Aorta (tissue), 5 donors: ENCODE measurements at regions not wholly inside any gene's neighbourhood (a gene's known extent, or its start where the extent isn't known, plus 50 kb on each side); places are given as distances from the start of the nearest gene placed in this dataset.

Source experiments
- ATAC-seq: fragments of 200-7000 bp; cut with Tn5 transposase; one replicate; pipeline ENCODE4 v1.9.1; 2022; ENCODE audit warnings: moderate library complexity; ENCODE audit not compliant: low FRiP score
- DNase-seq, 2 donors: peaks; one replicate each; pipeline ENCODE4 v3.0.0-alpha.2; 2020
- H3K27ac ChIP-seq, 2 donors: one replicate each; pipeline ENCODE4 v1.5.1; 2013; ENCODE audit warnings: low read length in 2 of 2, mild to moderate bottlenecking in 2 of 2, moderate library complexity in 2 of 2, control low read depth in 1 of 2, inconsistent platforms in 1 of 2, low read depth in 1 of 2
- H3K27me3 ChIP-seq, 2 donors: one replicate each; pipeline ENCODE4 v1.6.1; 2013; ENCODE audit warnings: control low read depth in 1 of 2, low read length in 1 of 2, mild to moderate bottlenecking in 1 of 2, moderate library complexity in 1 of 2; ENCODE audit not compliant: insufficient read depth in 2 of 2, control insufficient read depth in 1 of 2
- H3K36me3 ChIP-seq, 2 donors: one replicate each; pipeline ENCODE4 v1.6.1; 2013; ENCODE audit warnings: control low read depth in 1 of 2, low read length in 1 of 2, mild to moderate bottlenecking in 1 of 2; ENCODE audit not compliant: insufficient read depth in 2 of 2, control insufficient read depth in 1 of 2
- H3K4me1 ChIP-seq, 2 donors: one replicate each; pipeline ENCODE4 v1.6.1; 2013; ENCODE audit warnings: low read length in 2 of 2, control low read depth in 1 of 2, mild to moderate bottlenecking in 1 of 2, moderate library complexity in 1 of 2; ENCODE audit not compliant: insufficient read depth in 2 of 2, control insufficient read depth in 1 of 2
- H3K4me3 ChIP-seq, 2 donors: one replicate each; pipeline ENCODE4 v1.5.1; 2013; ENCODE audit warnings: low read length in 2 of 2, control low read depth in 1 of 2, mild to moderate bottlenecking in 1 of 2
- H3K9me3 ChIP-seq: one replicate; pipeline ENCODE4 v1.6.1; 2013; ENCODE audit warnings: mild to moderate bottlenecking, low read length; ENCODE audit not compliant: control insufficient read depth
- WGBS, 2 donors: extraction: QIAGEN DNeasy Blood & Tissue Kit; methylation state at CpG; one replicate each; pipeline ENCODE4 v1.1.7; 2013; 5-methylcytosine and 5-hydroxymethylcytosine counted together
- intact Hi-C, 2 donors: fragments of 100-400 bp; cut with DNase I; formaldehyde crosslinking; loops; one replicate each; pipeline versions ENCODE4 v1.14.2 to v1.15.0; 2022
- donor health status: healthy with polysubstance abuse.
- donor health status: Bipolar disorder and iron deficiency.
- donor health status: DM: no; HTN: no; CAD: no.
- donor health status: DM: no; HTN: no; CAD: no.
- donor health status: DM: yes; HTN: yes; CAD: no.

GRCh38 chr9:31355965-31356364 is 1028.5 kb upstream of the ACO1 start:
- ATAC-seq: no peak
- Histone ChIP-seq H3K27ac (no peak overlapping the region), H3K36me3 (no peaks in the 10 kb centered on the region), H3K27me3 (no peaks in the 10 kb centered on the region), H3K4me3 (no peak overlapping the region), H3K4me1 (no peaks in the 10 kb centered on the region), H3K9me3 (no peaks in the 10 kb centered on the region)
- no peak for DNase-seq
- intact Hi-C loops: no loop called here

DNA sequence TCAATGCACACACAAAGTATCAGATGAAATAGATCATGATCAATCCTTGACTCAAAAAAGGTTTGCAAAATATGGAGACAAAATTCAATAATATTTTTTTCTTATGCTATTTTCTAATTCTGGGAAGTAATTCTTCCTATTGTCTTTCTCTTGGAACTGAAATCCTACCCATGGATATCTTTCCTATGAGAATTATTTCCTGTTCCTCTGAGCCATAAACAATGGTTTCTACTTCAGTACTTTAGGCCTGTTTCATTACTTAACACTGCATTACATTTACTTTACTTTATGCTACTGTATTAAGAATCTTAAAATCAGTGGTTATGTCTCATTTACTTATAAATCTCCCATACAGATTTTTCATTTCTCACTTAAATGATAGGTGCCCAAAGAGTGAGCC is 1025.4 kb upstream of the ACO1 start:
- Histone ChIP-seq H3K4me3 (no peak overlapping the region), H3K9me3 (no peaks in the 10 kb centered on the region), H3K36me3 (no peaks in the 10 kb centered on the region), H3K27me3 (no peaks in the 10 kb centered on the region), H3K27ac (no peak overlapping the region), H3K4me1 (no peaks in the 10 kb centered on the region)
- intact Hi-C loops: no loop called here
- DNase-seq (no peak), ATAC-seq (no peak)

- no peaks in the 10 kb centered on the region for H3K9me3 ChIP-seq
- 75 to 77% methylated on average over 5 of the region's 5 CpGs for WGBS, 2 donors
- no peaks in the 10 kb centered on the region for H3K36me3 ChIP-seq
- ATAC-seq (no peak), DNase-seq (no peak)
- no peak overlapping the region for H3K27ac ChIP-seq
- intact Hi-C loops: no loop called here
- no peaks in the 10 kb centered on the region for H3K4me1 ChIP-seq
- no peaks in the 10 kb centered on the region for H3K27me3 ChIP-seq
- no peak overlapping the region for H3K4me3 ChIP-seq
Measured at GRCh38 chr9:31364171-31364570, 1020.3 kb upstream of the ACO1 start.

DNA sequence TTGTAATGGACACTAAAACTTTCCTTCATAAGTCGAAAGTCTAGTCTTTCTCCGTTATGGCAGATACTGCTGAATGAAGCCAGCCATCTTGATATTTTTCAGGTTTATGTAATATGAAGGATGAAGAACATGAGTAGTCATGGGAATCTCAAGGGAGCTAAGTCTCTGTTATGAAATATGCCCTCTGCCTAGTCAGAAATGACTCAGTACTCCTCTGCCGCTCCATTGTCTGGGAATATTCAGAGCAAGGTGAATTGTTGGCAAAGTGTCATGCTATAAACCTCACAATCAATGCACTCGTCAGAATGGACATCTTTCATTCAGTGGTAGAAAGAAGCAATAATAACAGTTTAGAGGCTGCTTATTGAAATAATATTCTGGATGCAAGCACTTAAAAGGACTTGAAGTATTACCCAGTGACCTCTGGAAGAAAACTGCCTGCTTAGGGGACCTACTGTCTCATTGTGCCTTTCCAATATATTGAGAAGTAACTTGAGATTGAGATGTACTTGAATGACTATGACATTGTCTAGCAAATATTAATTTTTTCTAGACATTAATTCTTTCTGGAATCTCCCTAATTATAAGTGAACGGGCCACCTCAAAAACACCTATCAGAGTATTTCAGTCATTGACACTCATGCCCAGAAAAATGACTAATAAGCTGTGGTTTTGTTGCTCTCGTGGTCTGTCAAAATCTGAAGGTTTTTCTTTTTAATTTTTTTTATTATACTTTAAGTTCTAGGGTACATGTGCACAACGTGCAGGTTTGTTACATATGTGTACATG is 1011.5 kb upstream of the ACO1 start:
- no peaks in the 10 kb centered on the region for H3K27me3 ChIP-seq
- H3K27ac ChIP-seq: no peak overlapping the region
- no peaks in the 10 kb centered on the region for H3K4me1 ChIP-seq
- no peaks in the 10 kb centered on the region for H3K36me3 ChIP-seq
- 84 to 88% methylated on average over 7 of the region's 7 CpGs for WGBS, 2 donors
- H3K9me3 ChIP-seq: no peaks in the 10 kb centered on the region
- no peak for DNase-seq
- no peak overlapping the region for H3K4me3 ChIP-seq
- no peak for ATAC-seq
- intact Hi-C loops: no loop called here

DNA sequence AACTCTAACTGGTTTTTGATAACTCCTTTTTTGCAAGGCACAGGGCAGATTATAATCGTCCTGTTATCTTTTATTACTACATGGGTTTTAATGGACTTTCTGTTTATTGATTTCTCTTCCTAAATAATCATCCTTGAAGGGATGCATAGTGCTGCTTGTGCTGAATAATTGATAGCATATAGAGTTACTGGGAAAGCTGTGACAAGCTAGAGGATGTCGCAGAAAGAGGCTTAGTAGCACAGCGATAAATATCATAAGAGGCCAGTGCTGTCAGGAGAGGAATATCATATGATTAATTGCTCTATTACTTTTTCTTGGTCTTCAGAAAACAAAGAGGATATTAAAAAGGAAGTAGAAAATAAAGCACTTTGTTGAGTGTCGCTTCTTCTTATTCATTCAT is 1007.1 kb upstream of the ACO1 start:
- Histone ChIP-seq H3K36me3 (no peaks in the 10 kb centered on the region), H3K4me1 (no peaks in the 10 kb centered on the region), H3K4me3 (no peak overlapping the region), H3K9me3 (no peaks in the 10 kb centered on the region), H3K27ac (no peak overlapping the region), H3K27me3 (no peaks in the 10 kb centered on the region)
- ATAC-seq: no peak
- WGBS, 2 donors: 75 to 80% methylated on average over 4 of the region's 4 CpGs
- no peak for DNase-seq
- intact Hi-C loops: no loop called here

DNA sequence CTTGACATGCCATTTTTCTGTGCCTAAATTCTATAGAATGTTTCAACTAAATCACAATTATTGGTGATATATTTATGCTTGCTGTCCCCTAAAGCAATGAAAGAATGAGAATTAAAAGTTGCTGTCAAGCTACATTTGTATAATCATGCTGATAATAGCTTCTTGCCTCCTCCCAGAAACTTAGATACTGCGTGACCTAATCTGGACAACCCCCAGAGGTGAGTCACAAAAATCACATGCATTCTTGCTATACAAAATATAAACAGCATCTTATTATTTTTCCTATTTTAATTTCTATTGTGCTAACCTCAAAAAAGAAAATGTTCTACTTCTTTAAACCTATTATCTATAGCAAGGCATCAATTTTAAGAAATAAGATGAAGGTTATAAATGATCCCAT is 995.8 kb upstream of the ACO1 start:
- no peak for ATAC-seq
- WGBS, 2 donors: 62 to 69% methylated on average over 1 of the region's 1 CpG
- Histone ChIP-seq H3K27ac (no peak overlapping the region), H3K4me1 (no peaks in the 10 kb centered on the region), H3K4me3 (no peak overlapping the region), H3K27me3 (no peaks in the 10 kb centered on the region), H3K9me3 (no peaks in the 10 kb centered on the region), H3K36me3 (no peaks in the 10 kb centered on the region)
- intact Hi-C loops: no loop called here
- no peak for DNase-seq

GRCh38 chr9:31389075-31389474 is 995.4 kb upstream of the ACO1 start:
- no peaks in the 10 kb centered on the region for H3K27me3 ChIP-seq
- no peaks in the 10 kb centered on the region for H3K9me3 ChIP-seq
- no peak for ATAC-seq
- no peak overlapping the region for H3K4me3 ChIP-seq
- H3K36me3 ChIP-seq: no peaks in the 10 kb centered on the region
- 56 to 62% methylated on average over 3 of the region's 3 CpGs for WGBS, 2 donors
- intact Hi-C loops: no loop called here
- H3K27ac ChIP-seq: no peak overlapping the region
- H3K4me1 ChIP-seq: no peaks in the 10 kb centered on the region
- no peak for DNase-seq

DNA sequence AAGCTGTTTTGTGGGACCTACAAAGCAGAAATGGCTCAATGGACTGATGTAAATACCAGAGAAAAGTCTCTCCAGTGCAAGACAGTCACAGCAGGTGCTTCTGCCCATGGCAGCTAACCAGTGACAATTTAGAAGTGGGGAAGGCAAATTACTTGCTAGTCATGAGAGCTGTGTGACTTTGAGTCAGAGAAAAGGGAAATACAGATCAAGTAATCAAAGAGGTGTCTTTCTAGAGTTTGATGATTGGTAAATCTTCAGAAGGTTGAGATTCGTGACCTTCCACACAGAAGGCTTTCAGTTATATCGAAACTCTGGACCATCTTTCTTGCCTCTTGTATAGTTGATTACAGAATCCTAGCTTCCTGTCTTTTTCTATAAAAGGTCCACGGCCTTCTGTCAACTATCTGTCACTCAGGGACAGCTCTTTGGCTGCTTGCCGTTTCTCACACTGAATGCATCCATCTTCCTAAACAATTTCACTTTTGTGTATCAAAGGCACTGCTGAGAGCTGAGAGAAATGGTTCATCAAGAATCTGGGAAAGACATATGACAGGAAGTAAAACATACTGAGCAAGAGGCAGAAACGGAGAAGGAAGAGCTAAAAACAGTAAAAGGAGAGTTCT is 993.9 kb upstream of the ACO1 start:
- DNase-seq: no peak
- no peaks in the 10 kb centered on the region for H3K36me3 ChIP-seq
- no peaks in the 10 kb centered on the region for H3K27me3 ChIP-seq
- no peaks in the 10 kb centered on the region for H3K9me3 ChIP-seq
- H3K4me3 ChIP-seq: no peak overlapping the region
- H3K27ac ChIP-seq: no peak overlapping the region
- H3K4me1 ChIP-seq: no peaks in the 10 kb centered on the region
- ATAC-seq: no peak
- intact Hi-C loops: no loop called here
- 11 to 24% methylated on average over 5 of the region's 5 CpGs for WGBS, 2 donors

DNA sequence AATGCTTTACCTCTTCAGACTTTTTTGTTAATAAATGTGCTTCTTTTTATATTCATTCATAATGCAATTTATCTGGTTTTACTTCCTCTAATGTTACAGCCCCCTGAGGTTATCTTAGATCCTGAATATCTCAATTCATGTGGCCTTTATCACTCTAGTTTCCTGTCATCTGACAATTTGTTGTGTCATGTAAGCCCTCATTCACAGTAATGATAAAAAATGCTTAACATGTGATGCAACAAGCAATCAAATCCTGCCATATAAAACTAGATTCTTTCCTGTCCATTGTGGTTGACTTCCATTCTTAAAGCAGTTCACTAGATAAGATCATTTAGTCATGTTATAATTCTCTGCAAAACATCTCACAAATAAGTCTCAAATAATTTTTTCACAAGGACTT is 991.2 kb upstream of the ACO1 start:
- ATAC-seq (no peak), DNase-seq (no peak)
- Histone ChIP-seq H3K9me3 (no peaks in the 10 kb centered on the region), H3K27ac (no peak overlapping the region), H3K4me1 (no peaks in the 10 kb centered on the region), H3K27me3 (no peaks in the 10 kb centered on the region), H3K4me3 (no peak overlapping the region), H3K36me3 (no peaks in the 10 kb centered on the region)
- intact Hi-C loops: no loop called here
